ENCODE measurements at regions not wholly inside any gene's neighbourhood (a gene's known extent, or its start where the extent isn't known, plus 50 kb on each side); places are given as distances from the start of the nearest gene placed in this dataset.

- TF ChIP-seq CTCF (conservative IDR thresholded peaks at IDR 0.05; ENCODE audit: low read depth, low read length), result no peak
- TF ChIP-seq EZH2 (IDR thresholded peaks at IDR 0.05; ENCODE audit: low read length, unreplicated experiment), result no peak
- no peak for TF ChIP-seq EZH2phosphoT487 (IDR thresholded peaks at IDR 0.05; ENCODE audit: borderline replicate concordance, low read length)
These were observed 56.7 kb upstream of the ZNF236 start for GRCh38 chr18:76765649-76766048.
